RCC 7860 (cell line): ENCODE measurements at regions not wholly inside any gene's neighbourhood (a gene's known extent, or its start where the extent isn't known, plus 50 kb on each side); places are given as distances from the start of the nearest gene placed in this dataset.
"Not testable (repeated sequence)": the region's sequence is repeated elsewhere in the genome, so short reads cannot be mapped to it uniquely, and the experiment has no call there.

ENCODE experiments used
- DNase-seq: peaks from one replicate; pipeline ENCODE4 v3.0.0-alpha.2; 2015; ENCODE audit warnings: low spot score
- FAIRE-seq: peaks from 2 replicates; lab custom pipeline; 2012; peaks lifted over from hg19 to GRCh38; lab: Jason Lieb, UNC

GRCh38 chr1:206403612-206404307 is 66.5 kb upstream of the IKBKE start:
- DNase-seq, FAIRE-seq: not testable (repeated sequence)

GRCh38 chr1:206404309-206405027 is 65.8 kb upstream of the IKBKE start:
- DNase-seq, FAIRE-seq: not testable (repeated sequence)

DNA sequence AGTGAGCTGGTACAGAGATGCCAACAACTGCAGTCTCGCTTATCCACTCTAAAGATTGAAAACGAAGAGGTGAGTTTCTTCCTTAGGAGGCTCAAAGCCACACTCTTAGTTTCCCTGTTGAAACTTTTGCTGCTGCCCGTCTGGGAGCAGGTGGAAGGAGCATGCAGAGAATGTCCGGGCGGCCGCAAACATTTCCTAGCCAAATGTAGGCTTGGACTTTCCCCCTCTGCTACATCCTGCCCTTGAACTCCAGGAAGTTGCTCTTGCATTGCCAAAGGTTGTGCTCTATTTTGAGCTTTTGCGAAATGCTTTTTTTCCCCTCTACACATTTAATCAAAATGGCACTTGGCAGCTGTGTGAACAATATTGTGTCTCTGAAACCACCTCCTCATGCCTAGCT is 65.0 kb upstream of the IKBKE start:
- not testable (repeated sequence) for FAIRE-seq, DNase-seq

DNA sequence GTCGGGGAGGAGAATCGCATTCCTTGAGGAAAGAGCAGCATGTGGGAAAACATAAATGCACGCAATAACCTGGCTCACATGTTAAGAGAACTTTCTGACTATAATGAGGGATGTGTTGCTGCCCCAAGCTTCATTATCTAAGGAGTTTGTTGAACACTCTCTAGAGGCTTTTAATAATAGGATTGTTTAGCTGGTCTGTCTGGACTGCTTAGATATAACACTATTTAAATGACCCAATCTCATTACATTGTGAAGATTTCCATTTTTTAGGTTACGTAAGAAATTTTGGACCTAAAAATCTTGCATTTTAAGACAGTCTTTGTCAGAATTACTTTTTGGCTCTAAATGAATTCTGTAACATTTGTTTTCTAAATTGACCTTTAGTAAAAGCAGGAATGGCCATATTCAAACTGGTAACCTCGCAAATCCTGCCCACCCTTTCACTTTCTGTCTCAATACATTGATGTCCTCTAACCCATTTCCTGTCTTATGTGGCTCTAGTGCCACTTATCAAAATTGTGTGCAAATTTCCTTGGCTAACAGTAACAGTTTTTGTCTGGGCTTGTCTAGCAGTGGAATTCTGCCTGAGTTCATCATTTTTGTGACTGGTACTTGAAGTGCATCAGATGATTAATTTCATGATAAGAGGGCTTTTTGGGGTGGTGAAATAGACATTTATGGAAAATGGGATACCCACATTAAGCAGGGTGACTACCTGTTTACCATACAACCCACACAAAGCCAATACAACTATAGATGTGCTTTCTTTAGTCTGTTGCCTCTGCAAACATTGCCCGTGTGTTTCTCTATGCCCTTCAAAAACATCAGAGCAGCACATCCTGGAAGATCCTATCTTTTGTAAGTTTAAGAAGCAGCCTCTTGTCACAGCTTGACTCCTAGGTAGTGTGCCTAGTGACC is 61.6 kb upstream of the IKBKE start:
- not testable (repeated sequence) for FAIRE-seq, DNase-seq

DNA sequence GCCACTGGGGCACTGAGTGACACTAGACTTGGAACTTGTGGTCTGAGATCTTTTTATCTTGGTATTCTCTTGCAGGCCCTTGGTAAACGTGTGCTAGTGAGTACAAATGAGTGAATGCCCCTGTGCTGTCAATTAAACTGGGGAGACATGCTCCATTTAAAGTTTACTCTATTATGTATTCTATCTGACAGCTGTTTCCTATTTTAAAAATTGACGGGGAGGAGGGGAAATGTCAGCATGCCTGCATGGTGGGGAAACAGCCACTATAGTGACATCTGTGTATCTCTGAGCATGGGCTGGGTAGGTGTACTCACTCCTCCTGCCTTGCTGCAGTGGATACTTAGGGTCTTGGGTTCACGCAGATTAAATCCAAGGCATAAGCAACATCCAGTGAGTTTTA is 59.0 kb upstream of the IKBKE start:
- FAIRE-seq (no peak), DNase-seq (no peak)

- FAIRE-seq (no peak), DNase-seq (no peak)
These were observed 54.3 kb upstream of the IKBKE start for GRCh38 chr1:206415942-206416341.

DNA sequence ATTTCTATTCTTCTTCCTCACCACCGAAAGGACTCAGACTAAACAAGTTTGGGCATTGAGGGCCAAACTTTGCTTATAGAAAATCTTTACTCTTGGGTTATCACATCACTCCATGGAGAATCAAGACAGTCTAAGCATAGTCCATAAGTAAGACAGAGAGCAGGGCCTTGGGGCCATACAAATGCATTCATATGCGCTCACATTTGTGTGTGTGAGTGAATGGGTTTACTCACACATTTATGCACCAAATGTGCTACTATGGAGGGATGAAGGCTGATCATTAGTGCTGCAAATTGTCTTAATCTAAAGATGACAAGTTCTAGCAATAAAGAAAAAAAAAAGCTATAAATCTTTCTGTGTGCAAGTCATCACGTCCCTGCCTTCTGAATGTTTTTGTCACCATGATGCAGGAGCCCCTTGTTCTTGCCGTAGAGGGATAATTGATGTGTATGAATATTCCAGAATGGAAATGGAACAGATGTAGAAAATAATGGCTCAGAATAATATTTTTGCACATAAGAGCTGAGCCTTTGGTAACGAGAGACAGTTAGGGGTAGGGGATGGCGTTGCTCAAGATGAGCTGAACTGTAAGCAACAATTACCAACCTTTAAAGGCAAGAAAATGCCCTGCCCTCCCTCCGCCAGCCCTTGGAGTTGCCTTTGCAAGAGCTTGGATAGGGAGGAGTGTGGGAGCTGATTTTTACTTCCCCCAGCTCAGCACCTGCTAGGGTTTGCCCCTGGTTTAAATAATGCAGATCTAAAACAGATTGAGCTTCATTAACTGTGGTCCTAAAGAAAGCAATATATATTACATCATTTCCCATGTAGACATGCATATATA is 52.3 kb upstream of the IKBKE start:
- no peak for FAIRE-seq
- no peak for DNase-seq

DNA sequence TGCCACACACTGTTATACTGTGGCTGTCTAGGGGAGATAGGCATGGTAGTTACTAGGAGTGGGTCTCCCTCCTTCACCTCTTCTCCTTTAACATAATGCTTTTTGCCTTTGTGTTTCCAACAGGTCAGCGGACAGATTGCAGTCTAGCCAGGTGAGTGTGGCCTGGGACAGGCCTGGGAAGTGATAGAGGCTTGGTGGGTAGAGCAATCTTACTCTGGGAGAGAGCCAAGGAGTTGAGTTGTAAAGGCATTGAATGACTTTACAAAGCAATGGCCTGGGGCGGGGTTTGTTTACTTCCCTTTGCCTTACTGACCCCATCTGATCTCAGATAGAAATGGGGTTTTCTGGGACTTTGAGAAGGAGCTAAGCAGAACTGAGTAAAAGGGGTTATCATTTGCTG is 51.0 kb upstream of the IKBKE start:
- DNase-seq (no peak), FAIRE-seq (no peak)

GRCh38 chr1:206419783-206420182 is 50.5 kb upstream of the IKBKE start:
- FAIRE-seq (no peak), DNase-seq (no peak)

DNA sequence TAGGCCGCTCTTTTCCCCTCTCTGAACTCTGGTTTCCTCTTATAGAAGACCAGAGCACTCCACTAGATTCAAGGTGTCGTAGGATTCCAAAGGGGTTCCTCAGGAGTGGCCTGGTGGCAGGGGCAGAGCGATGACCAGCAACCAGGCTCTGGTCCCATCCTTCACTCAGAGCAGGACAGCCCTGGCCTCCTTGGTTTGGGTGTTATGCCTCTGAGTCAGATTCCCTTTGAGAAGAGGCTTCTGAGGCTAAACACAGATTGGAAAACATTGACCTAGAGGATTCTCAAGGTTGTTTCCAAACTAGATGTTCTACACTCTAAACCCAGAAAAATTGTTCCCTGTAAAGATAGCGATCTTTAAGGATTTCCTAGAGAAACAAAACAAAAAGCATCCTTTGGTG is 49.8 kb upstream of the IKBKE start:
- DNase-seq (no peak), FAIRE-seq (no peak)
